GM23248 (cell line): ENCODE measurements at regions not wholly inside any gene's neighbourhood (a gene's known extent, or its start where the extent isn't known, plus 50 kb on each side); places are given as distances from the start of the nearest gene placed in this dataset.

ENCODE experiments used
- EZH2 ChIP-seq: fragments of 200-600 bp; sonication (generic); IDR thresholded peaks from 2 replicates; pipeline ENCODE4 v1.6.1; 2018; ENCODE audit warnings: antibody characterized with exemption, mild to moderate bottlenecking; ENCODE audit not compliant: insufficient read depth, poor library complexity, severe bottlenecking
- EZH2phosphoT487 ChIP-seq: fragments of 200-600 bp; sonication (generic); IDR thresholded peaks from 2 replicates; pipeline ENCODE4 v1.6.1; 2018; ENCODE audit warnings: antibody characterized with exemption, moderate library complexity, mild to moderate bottlenecking, low read depth; ENCODE audit not compliant: insufficient read depth

DNA sequence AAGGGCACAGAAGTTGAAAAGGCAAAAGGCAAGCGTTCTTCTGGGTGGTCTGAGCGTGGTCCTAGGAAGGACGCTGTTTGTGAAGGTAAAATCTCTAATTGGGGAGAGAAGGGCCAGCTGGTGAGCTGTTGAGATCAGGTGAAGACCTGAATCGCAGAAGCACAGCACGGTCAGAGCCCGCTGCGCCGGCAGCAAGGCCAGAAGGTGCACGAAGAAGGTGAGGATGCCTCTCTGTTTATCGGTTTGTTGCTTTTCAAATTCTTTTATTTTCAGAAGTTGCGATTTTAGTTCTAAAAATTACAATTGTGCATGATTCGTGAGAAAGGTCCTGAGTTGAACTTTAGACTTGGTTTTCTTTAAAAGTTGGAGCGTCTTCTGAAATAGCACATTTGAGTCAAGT, 247.8 kb upstream of the FOXK1 start:
- TF ChIP-seq EZH2phosphoT487 (no peak), EZH2 (no peak)
